NCI-H345 (cell line): ENCODE measurements at regions not wholly inside any gene's neighbourhood (a gene's known extent, or its start where the extent isn't known, plus 50 kb on each side); places are given as distances from the start of the nearest gene placed in this dataset.

Experiments
- DNase-seq: peaks from one replicate; lab custom pipeline; 2025; lab: John Stamatoyannopoulos, UW

DNA sequence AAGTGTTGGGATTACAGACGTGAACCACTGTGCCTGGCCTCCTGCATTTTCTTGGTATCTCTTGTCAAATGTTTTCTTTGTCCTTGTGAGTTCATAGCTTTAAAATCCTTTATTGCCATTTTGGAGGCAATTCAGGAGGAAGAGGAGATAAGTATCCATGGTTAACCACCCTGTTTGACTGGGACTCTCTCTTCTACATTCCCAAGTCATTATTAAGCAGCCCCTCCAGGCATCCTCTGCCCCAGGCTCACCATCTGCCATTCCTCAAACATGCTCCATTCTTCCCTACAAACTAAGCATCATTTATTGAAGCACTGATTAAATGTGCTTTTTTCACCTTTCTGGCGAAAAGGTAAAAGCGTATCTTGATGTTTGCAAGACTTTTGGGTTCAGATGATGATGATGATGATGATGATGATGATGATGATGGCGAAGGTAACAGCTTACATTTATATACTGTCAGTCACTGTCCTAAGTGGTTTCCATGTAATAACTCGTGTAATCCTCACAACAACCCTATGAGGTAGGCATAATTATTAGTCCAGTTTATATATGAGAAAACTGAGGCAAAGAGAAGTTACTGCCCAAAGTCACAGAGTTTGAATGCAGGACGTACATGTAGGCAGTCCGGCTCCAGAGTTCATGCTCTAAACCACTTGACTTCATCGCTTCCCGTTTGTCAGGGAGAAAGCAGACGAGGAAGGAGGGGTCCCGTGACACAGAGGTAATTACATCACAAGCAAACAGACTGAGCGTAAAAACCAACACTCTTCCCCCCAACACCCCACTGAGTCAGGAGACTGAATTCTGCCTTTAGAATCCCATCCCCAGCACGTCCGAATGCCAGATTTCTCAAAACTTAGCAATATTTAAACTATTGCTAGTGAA is 69.7 kb upstream of the ACKR3 start:
- DNase-seq, result no peak

DNA sequence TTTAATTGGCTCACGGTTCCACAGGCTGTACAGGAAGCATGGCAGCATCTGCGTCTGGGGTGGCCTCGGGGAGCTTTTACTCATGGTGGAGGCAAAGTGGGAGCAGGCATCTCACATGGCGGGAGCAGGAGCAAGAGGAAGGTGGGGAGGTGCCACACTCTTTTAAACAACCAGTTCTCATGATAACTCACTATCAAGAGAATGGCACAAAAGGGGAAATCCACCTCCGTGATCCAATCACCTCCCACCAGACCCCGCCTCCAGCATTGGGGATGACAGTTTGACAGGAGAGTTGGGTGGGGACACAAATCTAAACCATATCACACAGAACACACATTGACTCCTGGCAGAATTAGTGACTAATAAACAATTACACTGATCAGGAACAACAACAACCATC is 68.6 kb upstream of the ACKR3 start:
- no peak for DNase-seq

DNA sequence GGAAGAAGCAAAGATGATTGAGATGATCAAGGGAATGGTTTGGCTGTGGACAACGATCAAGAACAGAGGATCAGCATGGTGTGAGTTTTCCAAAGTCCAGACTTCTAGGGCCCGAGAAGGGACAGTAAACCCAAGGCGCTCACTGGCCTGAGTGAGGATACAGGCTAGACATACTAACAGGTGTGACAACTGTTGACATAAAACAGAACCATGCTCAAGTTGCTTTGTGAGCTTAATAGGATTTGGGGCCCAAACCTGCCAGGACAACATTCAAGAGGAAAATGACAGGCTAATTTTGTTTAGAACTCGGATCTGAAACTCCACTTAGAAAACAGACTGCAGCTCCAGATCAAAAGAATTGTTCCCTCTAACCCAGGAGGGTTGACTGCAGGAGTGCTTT is 68.1 kb upstream of the ACKR3 start:
- DNase-seq, result no peak

DNA sequence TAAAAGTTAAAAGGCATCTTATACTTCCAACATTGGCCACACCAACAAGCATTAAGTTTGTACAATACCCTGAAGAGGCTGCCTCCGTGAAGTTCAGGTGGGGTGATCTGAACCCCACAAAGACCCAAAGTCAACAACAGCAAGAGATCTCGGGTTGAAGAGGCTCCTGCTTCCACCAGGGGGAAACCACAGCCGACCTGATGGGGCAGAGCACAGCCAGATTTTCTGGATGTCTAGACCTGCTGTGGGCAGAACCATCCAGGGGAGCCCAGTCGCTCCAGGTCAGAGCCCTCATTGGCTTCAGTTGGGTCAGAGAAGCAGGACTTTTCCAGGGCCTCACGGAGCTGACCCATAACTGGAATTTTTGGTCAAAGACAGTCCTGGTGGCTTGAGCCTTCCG is 66.5 kb upstream of the ACKR3 start:
- no peak for DNase-seq

DNA sequence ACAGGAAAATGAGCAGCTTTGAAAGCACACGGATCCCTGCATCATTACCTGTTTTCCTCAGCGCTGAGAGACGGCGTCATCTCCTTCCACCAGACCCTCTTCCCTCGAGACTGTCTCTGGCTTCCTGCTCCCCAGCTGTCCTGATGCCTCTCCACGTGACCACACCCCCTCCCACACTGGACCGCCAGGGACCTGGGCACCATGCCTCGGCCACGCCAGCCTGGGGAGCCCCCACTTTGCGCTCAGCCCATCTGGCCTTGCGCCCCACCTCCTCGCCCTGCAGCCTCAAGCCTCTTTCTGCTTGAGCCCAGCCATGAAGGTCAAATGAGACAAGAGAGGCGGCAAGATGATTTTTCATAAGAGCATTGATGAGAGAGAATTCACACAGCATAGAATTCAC is 66.0 kb upstream of the ACKR3 start:
- no peak for DNase-seq

DNA sequence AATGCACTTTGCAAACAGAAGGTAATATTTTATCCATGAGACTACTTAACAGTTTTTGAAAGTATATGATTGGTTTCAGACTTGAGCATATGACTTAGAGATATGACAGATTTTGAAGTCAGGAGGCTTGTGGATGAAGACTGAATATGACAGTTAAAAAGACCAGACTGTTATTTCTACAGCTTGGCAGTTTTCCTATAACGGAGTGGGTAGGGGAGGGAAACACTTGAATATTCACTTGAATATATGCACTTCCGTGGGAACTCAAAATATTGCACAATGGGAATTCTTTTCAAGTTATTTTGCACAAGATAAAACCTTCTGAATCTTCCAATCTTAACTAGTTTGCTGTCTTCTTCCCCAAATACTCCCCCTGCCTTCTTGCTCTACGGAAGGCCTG is 64.6 kb upstream of the ACKR3 start:
- DNase-seq, result no peak

DNA sequence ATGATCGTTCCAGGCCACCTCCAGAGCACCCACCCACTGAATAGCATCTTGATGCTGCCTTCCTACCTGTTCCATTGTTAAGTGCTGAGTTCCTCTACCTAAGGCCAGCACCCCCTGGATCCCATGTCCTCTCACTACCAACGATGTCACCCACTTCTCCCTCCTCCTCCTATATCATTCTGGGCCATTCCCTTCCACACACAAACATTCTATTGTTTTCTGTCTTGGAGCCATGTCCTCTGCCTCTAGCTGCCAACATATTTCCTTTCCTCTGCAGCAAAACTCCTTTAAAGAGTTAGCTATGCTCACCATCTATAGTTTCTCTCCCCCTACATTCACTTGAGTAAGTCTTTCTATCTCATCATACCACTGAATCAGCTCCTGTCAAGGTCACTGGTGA is 64.0 kb upstream of the ACKR3 start:
- DNase-seq, result no peak

DNA sequence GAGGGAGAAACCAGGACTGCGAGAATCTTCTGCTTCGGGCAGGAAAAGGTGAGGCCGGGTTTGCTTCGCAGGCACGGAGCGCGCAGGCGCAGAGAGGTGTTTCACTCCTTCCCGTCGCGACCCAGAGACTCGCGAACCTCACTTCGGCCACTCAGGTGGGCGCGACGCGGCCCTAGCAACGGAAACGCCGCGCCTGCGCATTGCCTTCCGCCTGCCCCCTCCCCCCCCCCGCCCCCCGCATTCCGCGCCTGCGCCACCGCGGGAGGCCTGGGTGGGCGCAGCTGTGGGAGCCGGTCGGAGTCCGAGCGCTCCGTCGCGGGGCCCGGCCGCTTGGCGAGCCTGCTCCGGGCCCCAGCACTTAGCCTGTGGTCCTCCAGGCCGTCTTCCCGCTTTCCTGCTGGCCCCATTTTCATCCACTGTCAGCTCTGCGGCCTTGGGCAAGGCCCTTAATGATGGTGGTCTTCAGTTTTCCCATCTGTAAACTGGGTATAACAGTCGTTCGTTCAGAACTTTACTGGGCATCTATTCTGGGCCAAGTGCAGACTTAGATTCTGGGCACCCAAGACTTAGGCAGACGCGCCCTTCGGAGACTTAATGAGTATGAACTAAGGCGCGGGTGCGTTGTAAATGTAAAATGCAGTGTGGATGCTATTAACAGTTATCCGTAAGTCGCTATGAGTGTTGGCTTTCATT is 62.1 kb upstream of the ACKR3 start:
- DNase-seq, result no peak

DNA sequence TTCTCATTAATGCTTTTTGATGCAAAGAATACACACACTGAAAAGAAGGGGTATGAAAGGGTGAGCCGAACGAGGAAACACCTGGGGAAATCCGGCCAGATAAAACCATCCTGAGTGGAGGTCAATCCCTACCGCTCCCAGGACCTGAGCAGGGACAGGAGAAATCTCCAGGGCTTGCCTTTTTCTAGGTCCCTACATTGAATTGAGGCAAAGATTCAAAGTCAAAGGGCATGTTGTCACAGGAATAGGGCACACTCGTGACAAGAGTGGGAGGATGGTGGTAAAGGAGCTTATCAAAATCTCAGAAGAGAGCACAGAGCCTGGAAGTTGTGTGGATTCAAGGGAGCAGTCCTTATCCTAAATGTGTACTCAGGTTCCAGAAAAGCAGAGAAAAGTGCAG is 61.2 kb upstream of the ACKR3 start:
- no peak for DNase-seq

DNA sequence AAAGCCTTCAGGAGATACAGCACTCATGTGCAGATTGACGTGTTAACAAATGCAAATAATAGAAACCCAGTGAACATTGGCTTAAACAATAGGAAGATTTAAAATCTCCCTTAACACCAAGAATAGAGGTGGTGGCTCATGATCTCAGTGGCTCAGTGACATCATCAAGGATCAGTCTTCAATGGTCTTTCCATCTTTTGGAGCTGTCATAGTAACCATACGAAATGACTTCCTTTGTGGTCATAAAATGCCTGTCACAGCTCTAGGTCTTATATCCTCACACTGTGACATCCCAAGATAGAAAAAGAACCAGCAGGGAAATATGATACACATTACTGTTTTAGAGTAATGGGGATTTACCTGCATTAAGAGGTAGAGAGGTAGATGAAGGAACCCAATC is 59.6 kb upstream of the ACKR3 start:
- no peak for DNase-seq

DNA sequence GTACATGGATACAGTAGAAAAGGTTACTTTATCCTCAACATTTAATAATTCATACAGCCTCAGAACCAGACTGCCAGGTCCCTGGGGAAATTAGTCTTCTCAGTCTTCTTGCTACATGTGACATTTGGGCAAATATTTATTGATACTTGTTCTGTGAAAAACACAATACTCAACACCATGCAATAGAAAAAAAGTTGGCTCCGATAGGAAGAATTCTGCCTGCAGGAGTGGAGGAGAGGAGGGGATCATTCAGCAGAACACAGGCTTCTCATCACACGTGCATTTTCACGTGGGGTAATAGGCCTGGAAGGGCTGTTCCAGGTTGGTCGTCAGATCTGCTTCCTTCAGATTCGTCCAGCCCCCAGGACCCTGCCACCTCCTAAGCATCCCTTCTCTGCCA is 58.4 kb upstream of the ACKR3 start:
- peak; percentile 43 for DNase-seq

DNA sequence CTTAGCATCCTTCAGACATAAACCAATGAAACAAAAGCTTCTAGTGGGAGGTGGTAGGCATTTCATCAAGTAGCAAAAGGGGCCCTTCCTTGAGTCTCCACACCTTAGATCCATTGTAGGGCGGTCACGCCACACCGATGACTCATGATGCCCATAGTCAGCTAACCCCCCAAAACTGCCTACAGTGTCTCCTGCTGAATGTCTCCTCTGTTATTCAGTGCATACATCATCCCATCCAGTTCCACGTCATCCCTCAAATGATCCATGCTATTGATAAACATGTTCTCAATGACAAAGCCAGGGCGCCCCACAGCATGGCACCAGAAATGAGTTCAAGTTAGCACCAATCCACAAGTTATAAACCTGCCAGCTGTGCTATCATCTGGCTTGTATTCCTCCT is 57.4 kb upstream of the ACKR3 start:
- no peak for DNase-seq

DNA sequence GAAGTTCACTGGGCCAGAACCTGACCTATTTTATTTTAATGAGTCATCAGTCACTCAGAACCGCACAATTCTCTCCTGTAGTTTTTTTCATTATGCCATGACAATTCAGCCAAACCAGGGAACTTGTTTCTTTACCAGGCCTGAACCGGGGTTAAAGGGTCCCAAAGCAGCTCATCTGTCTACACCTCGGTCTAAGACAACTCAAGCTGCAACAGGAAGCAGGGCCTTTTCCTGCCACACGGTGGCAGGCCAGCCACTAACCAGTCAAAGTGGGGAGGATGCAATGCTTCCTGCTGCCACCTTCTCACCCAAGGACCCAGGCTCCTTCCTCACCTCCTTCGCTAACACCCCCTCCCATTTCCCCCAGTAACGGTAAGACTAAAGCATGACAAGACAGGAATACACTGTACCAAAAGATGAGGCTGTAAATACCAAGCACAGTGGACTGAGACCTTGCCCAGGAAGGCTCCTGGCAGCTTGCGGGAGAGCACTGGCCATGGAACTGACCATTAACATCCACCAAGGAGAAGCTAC is 56.7 kb upstream of the ACKR3 start:
- DNase-seq, result no peak

DNA sequence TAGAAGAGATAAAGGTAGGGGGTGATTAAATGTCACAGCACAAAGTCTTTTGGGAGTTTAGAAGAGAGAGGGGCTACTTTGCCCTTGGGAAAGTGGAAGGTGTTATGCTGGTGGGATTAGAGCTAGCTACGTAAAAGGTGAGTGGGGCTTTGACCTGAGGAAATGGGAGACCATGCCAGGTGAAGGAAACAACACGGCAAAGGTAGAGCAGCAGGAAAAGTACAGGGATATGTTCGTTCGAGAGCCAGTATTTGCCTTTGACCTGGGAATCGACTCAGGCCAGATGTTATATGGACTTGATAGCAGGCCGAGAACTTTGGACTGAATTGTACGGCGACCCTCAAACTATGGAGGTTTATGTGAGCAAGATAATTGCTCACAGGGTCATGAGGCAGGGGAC is 55.7 kb upstream of the ACKR3 start:
- no peak for DNase-seq

DNA sequence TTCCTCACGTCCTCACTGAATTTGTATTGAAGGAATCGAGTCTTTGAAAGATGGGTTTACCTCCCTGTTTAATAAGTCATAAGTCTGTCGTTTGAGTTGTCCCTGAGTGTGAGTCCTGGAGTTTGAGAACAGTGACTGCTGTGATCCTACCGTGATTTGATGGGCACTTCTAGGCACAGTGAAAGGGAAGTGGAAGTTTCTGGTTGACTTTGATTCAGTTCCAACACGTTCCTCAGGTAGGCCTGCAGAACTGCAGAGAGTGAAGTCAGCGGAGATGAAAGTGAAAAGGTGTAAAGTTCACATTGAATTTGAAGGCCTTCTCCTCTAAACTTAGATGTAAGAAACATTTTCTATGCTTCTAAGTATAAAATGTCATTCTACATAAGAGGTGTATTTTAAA is 52.9 kb upstream of the ACKR3 start:
- no peak for DNase-seq

DNA sequence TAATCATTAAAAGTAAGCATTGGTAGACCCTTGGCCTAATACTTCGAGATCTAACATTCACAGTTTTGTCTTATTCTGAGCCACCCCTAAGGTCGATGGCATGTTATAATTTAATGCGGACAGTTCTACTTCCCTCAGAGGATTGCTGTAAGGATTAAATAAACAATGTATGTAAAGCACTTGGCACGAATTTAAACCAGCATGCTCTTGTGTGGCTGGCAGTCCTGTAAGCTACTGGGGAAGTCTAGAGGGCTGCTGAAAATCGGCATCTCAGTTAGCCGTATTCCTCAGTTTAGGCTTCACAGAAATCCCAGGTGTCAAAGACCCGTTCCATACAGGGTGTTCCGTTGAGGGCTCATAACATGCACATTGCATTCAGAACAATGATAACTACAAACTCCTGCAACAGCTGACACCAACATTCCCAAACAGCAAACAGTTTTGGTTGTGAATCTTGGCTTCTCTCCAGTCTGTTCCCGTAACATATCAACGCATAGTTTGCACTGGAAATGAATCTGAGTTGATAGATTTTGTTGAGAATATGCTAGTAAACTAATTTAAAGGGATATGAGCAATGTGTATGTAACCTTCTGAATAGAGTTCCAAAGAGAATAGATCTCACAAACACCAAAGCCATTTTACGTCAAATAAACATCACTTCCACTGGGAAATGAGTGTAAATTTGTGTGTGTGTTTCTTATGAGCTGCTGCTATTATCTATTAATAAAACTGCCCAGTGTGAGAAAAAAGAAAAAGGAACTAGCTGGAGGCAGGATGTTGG is 52.2 kb upstream of the ACKR3 start:
- DNase-seq, result peak; percentile 21
